ENCODE measurements at regions not wholly inside any gene's neighbourhood (a gene's known extent, or its start where the extent isn't known, plus 50 kb on each side); places are given as distances from the start of the nearest gene placed in this dataset.

GRCh38 chr7:50208378-50208982 is 96.0 kb upstream of the IKZF1 start:
- no peak for DNase-seq

DNA sequence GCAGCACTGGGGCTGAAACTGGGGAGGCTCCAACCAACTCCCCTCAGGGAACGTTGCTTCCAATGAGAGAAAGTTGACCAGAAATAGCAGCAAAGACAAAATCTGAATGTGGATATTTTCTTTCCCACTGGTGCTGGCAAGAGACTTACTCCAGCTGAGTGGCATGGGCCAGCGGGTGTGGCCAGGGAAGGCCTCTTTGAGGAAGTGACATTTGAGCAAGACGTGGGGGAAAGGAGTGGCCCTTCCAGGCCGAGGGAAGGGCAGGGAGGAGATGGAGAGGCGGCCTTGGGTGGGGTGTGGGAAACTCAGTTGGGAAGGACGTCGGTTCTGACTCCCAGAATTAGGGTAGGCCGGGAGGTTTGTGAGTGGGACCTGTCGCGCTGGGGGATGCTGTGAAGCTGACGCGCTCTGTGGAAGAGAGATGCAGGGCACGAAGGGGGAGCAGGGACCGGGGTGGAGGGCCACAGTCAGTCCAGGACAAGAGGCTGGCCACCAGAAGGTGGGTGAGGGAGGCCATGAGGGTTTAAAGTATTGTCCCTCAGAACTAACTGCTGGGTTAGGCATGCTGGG is 96.7 kb upstream of the IKZF1 start:
- no peak for DNase-seq

GRCh38 chr7:50207251-50207564 is 97.3 kb upstream of the IKZF1 start:
- no peak for DNase-seq

DNA sequence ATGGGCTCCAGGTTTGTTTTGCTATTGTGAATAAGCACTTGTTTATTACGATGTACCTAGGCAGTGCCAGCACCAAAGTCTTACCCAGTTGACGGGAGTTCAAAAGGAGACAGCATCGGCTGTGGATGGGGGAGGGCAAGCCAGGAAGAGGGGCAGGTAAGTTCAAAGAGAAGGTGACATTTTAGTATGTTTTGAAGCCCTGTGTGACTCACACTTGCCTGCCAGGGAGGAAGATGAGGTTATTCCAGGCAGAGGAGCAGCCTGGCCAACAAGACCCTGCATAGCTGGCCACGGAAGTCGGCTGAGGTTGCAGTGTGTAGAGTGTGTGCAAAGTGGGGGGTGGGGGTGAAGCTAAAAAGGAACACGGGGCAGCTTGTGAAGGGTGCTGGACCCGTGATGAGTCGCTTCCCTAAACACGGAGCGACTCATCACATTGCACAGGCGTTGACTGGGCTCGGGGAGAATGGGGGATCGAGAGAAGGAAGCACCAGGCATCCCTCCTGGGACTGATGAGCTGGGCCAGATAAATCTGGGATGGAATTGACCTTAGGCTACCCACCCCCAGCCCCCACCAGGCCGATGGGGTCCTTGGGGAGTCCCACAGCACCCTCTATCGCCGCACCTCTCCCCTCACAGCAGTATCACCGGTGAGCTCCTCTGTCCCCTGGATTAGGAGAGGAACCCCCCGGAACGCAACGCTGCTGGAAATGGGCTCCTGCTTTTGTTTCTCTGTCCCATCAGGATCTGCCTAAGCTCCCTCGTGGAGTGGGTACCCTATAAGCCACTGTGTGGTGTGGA is 97.9 kb upstream of the IKZF1 start:
- no peak for DNase-seq

GRCh38 chr7:50205011-50205410 is 99.5 kb upstream of the IKZF1 start:
- DNase-seq = no peak

DNA sequence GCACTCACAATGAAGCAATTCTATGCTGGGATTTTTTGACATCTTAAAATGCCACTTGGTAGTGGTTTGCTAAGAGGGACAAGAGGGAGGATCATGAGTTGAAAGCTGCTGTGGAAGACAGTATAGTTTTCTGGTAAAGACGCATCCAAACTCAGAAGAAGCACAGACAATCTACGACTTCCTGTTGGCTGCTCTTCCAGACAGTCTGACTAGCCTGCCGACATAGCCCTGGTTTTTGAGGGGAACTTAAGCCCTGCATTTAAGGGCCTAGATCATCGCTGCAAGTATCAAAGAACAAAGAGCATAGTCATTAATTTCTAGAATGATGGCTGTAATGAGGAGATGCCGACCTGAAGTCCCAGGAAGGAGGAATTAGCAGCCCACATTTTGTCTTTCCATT is 99.9 kb upstream of the IKZF1 start:
- no peak for DNase-seq

- no peak for DNase-seq
Observed at GRCh38 chr7:50203521-50203920, 101.0 kb upstream of the IKZF1 start.

DNA sequence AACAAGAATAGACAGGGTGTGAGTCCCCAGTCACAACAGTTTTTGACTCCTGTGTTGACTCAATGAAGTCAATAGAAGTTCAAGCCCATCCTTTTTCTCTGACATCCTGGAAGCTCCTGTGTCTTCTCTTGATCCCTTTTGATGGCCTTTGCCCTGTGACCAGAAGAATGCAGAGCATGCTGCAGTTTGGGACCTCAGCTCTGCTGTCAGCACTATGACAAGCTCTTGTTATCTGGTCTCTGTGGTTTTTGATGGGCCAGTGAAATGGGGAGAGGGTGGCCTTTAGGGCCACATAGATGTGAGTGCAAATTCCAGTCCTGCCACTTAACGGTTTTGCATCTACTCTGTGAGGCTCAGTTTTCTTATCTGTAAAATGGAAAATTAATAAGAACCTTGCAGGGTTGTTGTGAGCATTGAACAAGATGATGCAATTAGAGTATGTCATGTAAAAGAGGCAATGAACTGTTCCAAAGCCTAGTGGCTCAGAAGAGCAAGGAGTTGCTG is 102.4 kb upstream of the IKZF1 start:
- DNase-seq = no peak

GRCh38 chr7:50199824-50200223 is 104.7 kb upstream of the IKZF1 start:
- DNase-seq = no peak

DNA sequence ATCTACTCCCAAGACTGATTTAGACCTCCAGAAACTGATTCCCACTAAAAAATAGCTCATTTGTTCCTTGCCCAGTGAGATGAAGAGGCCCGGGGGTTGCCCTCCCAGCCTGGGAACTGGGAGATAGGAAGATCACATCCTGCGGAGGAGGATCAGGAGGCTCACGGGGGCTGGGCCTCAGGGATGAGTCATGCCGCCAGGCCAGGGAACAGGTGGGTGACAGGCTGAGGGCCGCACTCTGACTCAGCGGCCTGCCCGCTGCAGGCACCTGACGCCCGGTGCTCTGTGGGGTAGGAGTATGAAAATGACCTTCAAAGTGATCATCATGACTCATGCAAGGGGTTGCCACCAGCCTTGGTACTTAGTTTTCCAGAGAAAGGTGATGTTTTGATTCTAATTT is 104.5 kb upstream of the ZPBP start:
- no peak for DNase-seq

DNA sequence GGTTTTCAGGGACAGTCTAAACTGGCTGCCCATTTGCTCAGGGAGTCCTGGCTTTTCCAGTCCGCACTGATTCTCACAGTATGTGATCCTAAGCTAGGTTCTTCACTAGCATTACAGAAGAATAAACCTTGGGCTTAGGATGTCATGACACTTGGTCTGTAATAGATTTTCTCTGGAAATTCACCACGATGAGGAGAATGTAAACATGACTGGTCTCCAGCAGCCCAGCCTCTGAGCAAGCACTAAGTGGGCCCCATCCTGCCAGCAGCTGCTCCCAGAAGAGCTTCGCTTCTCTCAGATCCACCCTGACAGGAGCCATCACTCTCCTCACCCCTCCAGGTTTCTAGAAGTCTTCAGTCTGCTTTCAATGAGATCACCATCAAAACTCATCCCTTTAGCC is 103.7 kb upstream of the ZPBP start:
- DNase-seq = no peak

GRCh38 chr7:50190776-50191175 is 97.7 kb upstream of the ZPBP start:
- no peak for DNase-seq

- no peak for DNase-seq
Observed at GRCh38 chr7:50189371-50189770, 96.3 kb upstream of the ZPBP start.

DNA sequence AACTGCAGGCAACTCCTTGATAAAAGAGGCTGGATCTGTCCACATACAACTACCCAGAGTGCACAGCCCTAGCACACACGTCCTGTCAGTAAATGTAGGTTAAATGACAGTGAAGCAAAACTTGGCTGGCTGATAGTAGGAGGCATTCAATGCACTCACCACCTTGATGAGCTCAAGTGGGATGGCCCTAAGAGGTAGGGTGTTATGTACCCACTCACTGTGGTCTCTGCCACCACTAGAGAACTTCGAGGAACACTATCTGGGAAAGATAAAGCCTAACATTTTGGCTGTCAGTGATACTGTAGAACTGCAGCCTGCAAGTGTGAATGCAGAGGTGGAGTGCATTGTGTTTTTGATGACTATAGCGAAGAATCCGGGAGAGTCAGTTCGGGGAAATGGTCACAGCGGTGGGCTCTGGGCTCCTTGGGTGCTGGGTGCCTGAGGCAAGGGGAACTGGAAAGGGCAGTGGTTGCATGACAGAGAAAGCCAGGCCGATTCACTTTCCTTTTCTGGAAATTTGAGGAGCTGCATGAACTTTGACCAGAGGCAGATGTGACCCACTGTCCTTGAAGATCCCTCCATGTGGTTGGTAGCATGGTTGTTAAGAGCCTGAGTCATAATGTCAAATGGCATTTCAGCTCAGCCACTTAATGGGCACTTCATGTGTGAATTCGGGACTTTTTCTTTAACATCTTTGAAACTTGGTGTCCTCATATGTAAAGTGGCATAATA is 93.1 kb upstream of the ZPBP start:
- no peak for DNase-seq

GRCh38 chr7:50185208-50185607 is 92.2 kb upstream of the ZPBP start:
- DNase-seq = no peak

- DNase-seq = no peak
Observed at GRCh38 chr7:50184271-50184990, 91.4 kb upstream of the ZPBP start.

DNA sequence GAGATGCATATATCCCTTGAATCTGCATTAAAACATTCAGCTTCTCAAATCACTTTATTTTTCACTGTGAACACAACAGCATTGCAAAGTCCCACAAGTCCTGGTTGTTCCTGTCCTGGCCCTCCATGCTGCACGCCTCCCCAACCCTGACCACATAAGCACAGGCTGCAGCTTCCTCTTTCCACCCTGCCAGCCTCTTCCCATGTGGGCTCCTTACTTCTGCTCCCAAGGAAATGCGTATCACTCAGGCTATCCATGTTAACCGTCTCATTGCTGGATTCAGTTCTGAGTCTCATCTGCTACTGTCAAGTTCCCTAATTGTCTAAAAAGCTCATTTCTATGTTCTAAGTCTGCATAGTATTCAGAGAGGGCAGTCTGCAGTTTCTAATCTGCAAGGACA is 89.7 kb upstream of the ZPBP start:
- DNase-seq = no peak

DNA sequence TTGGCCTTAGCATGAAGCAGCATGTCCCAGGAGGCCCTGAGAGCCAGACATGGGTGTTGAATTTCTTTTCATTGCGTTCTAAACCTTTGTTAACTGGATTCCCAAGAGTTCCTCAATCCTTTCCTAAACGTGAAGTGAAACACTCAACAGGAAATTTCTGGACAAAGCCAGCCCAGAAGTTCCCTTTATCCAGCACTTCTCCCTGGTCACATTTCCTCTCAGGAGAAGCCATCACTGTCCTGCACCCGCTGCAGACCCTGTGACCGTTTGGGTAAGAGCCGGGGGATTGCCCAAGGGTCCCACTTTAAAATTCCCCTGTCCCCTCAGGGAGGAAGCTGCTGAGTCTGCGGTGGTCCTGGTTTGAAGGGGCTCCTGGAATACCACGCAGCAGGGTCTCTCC is 88.0 kb upstream of the ZPBP start:
- no peak for DNase-seq

GRCh38 chr7:50178166-50178565 is 85.1 kb upstream of the ZPBP start:
- DNase-seq = no peak

DNA sequence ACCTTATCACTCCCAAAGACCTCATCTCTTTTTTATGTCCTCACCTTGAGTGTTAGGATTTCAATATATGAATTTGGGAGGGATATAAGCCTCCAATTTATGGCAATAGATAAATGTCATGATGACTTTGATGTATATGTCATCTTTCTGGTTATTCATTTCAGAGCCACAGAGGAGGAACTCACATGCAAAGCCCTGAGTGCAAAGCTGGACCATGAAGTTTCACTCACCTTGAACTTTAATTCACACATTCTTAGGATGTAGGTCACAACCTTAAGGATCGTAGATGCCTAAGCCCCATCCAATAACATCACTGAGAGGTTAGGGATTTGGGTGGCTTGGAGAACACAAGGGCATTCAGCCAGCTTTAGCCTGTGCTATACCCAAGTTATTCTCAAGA is 81.9 kb upstream of the ZPBP start:
- no peak for DNase-seq

GRCh38 chr7:50166997-50167965 is 74.2 kb upstream of the ZPBP start:
- no peak for DNase-seq

Data from right kidney (tissue), 1 donor.